Liver (tissue), 3 donors: ENCODE measurements at regions not wholly inside any gene's neighbourhood (a gene's known extent, or its start where the extent isn't known, plus 50 kb on each side); places are given as distances from the start of the nearest gene placed in this dataset.

Experiments used
- GABPA ChIP-seq, 2 donors: IDR thresholded peaks in 1 of 2; conservative IDR thresholded peaks in 1 of 2; 2 replicates each; pipeline ENCODE4 v1.6.1; 2016; ENCODE audit warnings: antibody characterized with exemption in 2 of 2, mild to moderate bottlenecking in 1 of 2, moderate library complexity in 1 of 2
- RAD21 ChIP-seq, 2 donors: IDR thresholded peaks; 2 replicates each; pipeline ENCODE4 v1.6.1; 2016; ENCODE audit warnings: antibody characterized with exemption in 2 of 2, mild to moderate bottlenecking in 2 of 2
- TAF1 ChIP-seq: conservative IDR thresholded peaks from 2 replicates; pipeline ENCODE4 v1.6.1; 2016; ENCODE audit warnings: antibody characterized with exemption, mild to moderate bottlenecking
- TF ChIP-seq, protein P1 (sequence below): fragments of 150-350 bp; IDR thresholded peaks from 2 replicates; pipeline ENCODE4 v1.5.1; 2017; ENCODE audit warnings: improper control_type of control experiment, low read depth, low read length; ENCODE audit not compliant: missing input control
- donor health status: healthy.
- donor health status: healthy.

GRCh38 chr15:87733541-87733941 lies 523.0 kb downstream of the NTRK3 start:
- TF ChIP-seq, protein P1, sequence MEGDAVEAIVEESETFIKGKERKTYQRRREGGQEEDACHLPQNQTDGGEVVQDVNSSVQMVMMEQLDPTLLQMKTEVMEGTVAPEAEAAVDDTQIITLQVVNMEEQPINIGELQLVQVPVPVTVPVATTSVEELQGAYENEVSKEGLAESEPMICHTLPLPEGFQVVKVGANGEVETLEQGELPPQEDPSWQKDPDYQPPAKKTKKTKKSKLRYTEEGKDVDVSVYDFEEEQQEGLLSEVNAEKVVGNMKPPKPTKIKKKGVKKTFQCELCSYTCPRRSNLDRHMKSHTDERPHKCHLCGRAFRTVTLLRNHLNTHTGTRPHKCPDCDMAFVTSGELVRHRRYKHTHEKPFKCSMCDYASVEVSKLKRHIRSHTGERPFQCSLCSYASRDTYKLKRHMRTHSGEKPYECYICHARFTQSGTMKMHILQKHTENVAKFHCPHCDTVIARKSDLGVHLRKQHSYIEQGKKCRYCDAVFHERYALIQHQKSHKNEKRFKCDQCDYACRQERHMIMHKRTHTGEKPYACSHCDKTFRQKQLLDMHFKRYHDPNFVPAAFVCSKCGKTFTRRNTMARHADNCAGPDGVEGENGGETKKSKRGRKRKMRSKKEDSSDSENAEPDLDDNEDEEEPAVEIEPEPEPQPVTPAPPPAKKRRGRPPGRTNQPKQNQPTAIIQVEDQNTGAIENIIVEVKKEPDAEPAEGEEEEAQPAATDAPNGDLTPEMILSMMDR: no peak
- no peak for TF ChIP-seq RAD21 (IDR thresholded peaks at IDR 0.05)
- TF ChIP-seq TAF1: no peak
- TF ChIP-seq GABPA (IDR thresholded peaks at IDR 0.05 in 1 of 2, conservative IDR thresholded peaks at IDR 0.05 in 1 of 2): no peak
